Fibroblast of lung (primary cell): ENCODE measurements at regions not wholly inside any gene's neighbourhood (a gene's known extent, or its start where the extent isn't known, plus 50 kb on each side); places are given as distances from the start of the nearest gene placed in this dataset.
"Not testable (repeated sequence)": the region's sequence is repeated elsewhere in the genome, so short reads cannot be mapped to it uniquely, and the experiment has no call there.

Experiments used
- DNase-seq, 2 donors: peaks; one replicate each; pipeline versions ENCODE4 v3.0.0 to v3.0.0-alpha.2; 2010; ENCODE audit warnings: low read depth in 2 of 2
- H2AFZ ChIP-seq: 2 replicates; pipeline ENCODE4 v1.5.1; 2012; ENCODE audit warnings: low read length, control low read depth, inconsistent platforms
- H3K27ac ChIP-seq: 2 replicates; pipeline ENCODE4 v1.5.1; 2011; ENCODE audit warnings: low read length, control low read depth; ENCODE audit not compliant: insufficient read depth
- H3K27me3 ChIP-seq: 2 replicates; pipeline ENCODE4 v1.5.1; 2011; ENCODE audit warnings: mild to moderate bottlenecking, low read length; ENCODE audit not compliant: control insufficient read depth, insufficient read depth
- H3K36me3 ChIP-seq: 2 replicates; pipeline ENCODE4 v1.5.1; 2011; ENCODE audit warnings: low read length; ENCODE audit not compliant: control insufficient read depth, insufficient read depth
- H3K4me1 ChIP-seq: 2 replicates; pipeline ENCODE4 v1.5.1; 2011; ENCODE audit warnings: low read length; ENCODE audit not compliant: control insufficient read depth, insufficient read depth; ENCODE audit errors: extremely low read depth
- H3K4me2 ChIP-seq: 2 replicates; pipeline ENCODE4 v1.5.1; 2011; ENCODE audit warnings: low read length, control low read depth; ENCODE audit not compliant: insufficient read depth; ENCODE audit errors: extremely low read depth
- H3K4me3 ChIP-seq, 4 experiments: fragments of 200-600 bp in 1 of 4; sonication (generic) in 1 of 4; replicated peaks in 1 of 4; 2 replicates each; pipeline ENCODE4 v1.5.1; 2011 to 2016; ENCODE audit warnings: low read length in 4 of 4, low read depth in 3 of 4, mild to moderate bottlenecking in 3 of 4, control low read depth in 2 of 4, inconsistent platforms in 1 of 4, mixed read lengths in 1 of 4; ENCODE audit not compliant: insufficient read depth in 1 of 4; ENCODE audit errors: control extremely low read depth in 1 of 4
- H3K79me2 ChIP-seq: 2 replicates; pipeline ENCODE4 v1.5.1; 2012; ENCODE audit warnings: mild to moderate bottlenecking, low read length, inconsistent platforms; ENCODE audit not compliant: control insufficient read depth, insufficient read depth
- H3K9ac ChIP-seq: 2 replicates; pipeline ENCODE4 v1.5.1; 2011; ENCODE audit warnings: mild to moderate bottlenecking, low read length, control low read depth; ENCODE audit not compliant: insufficient read depth
- H3K9me3 ChIP-seq: 2 replicates; pipeline ENCODE4 v1.5.1; 2012; ENCODE audit warnings: low read depth, low read length; ENCODE audit not compliant: control insufficient read depth, insufficient read depth
- H4K20me1 ChIP-seq: 2 replicates; pipeline ENCODE4 v1.5.1; 2011; ENCODE audit warnings: low read length; ENCODE audit not compliant: control insufficient read depth, insufficient read depth; ENCODE audit errors: extremely low read depth
- EZH2 ChIP-seq: IDR thresholded peaks from 2 replicates; pipeline ENCODE4 v1.5.1; 2012; ENCODE audit warnings: low read length, control low read depth, mild to moderate bottlenecking; ENCODE audit errors: missing control alignments
- TF ChIP-seq, protein P1 (sequence below), 2 donors: IDR thresholded peaks in 1 of 2; conservative IDR thresholded peaks in 1 of 2; 1 replicate in 1 of 2; 2 replicates in 1 of 2; pipeline ENCODE4 v1.5.1; 2011 to 2012; ENCODE audit warnings: low read length in 2 of 2, control low read depth in 1 of 2, inconsistent platforms in 1 of 2, low read depth in 1 of 2, mild to moderate bottlenecking in 1 of 2

DNA sequence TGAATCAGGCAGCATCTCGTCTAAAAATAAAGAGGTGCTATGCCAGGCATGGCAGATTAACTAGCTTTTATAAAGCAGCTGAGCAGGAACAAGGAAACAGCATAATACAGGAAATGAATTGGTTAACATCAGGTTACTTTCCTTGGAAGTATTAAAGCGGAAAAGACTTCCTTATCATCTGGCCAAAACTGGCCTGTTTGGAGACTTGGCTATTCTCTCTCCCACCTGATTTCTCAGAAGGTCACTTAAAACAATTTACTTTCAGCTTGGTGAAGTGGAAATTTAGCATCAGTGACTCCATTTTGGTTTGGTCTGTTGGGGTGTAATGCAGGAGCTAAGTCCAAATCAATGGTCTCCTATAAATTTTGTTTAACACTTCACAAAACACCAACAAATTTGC, 191.6 kb downstream of the NUFIP1 start:
- TF ChIP-seq, protein P1, sequence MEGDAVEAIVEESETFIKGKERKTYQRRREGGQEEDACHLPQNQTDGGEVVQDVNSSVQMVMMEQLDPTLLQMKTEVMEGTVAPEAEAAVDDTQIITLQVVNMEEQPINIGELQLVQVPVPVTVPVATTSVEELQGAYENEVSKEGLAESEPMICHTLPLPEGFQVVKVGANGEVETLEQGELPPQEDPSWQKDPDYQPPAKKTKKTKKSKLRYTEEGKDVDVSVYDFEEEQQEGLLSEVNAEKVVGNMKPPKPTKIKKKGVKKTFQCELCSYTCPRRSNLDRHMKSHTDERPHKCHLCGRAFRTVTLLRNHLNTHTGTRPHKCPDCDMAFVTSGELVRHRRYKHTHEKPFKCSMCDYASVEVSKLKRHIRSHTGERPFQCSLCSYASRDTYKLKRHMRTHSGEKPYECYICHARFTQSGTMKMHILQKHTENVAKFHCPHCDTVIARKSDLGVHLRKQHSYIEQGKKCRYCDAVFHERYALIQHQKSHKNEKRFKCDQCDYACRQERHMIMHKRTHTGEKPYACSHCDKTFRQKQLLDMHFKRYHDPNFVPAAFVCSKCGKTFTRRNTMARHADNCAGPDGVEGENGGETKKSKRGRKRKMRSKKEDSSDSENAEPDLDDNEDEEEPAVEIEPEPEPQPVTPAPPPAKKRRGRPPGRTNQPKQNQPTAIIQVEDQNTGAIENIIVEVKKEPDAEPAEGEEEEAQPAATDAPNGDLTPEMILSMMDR (conservative IDR thresholded peaks at IDR 0.05 in 1 of 2, IDR thresholded peaks at IDR 0.05 in 1 of 2; ENCODE audit: low read depth in 1 of 2, low read length in 2 of 2): no peak
- TF ChIP-seq EZH2: no peak
- H3K9ac ChIP-seq: no peak overlapping the region
- peaks cover 4% of the 10 kb centered on the region for H3K4me1 ChIP-seq
- H3K4me2 ChIP-seq: no peak overlapping the region
- H3K9me3 ChIP-seq: no peaks in the 10 kb centered on the region
- DNase-seq: no peak
- no peak overlapping the region for H2AFZ ChIP-seq
- H3K36me3 ChIP-seq: no peaks in the 10 kb centered on the region
- H3K79me2 ChIP-seq: no peaks in the 10 kb centered on the region
- no peak overlapping the region for H3K27ac ChIP-seq
- H3K27me3 ChIP-seq: no peaks in the 10 kb centered on the region
- no peak overlapping the region for H3K4me3 ChIP-seq
- no peaks in the 10 kb centered on the region for H4K20me1 ChIP-seq

DNA sequence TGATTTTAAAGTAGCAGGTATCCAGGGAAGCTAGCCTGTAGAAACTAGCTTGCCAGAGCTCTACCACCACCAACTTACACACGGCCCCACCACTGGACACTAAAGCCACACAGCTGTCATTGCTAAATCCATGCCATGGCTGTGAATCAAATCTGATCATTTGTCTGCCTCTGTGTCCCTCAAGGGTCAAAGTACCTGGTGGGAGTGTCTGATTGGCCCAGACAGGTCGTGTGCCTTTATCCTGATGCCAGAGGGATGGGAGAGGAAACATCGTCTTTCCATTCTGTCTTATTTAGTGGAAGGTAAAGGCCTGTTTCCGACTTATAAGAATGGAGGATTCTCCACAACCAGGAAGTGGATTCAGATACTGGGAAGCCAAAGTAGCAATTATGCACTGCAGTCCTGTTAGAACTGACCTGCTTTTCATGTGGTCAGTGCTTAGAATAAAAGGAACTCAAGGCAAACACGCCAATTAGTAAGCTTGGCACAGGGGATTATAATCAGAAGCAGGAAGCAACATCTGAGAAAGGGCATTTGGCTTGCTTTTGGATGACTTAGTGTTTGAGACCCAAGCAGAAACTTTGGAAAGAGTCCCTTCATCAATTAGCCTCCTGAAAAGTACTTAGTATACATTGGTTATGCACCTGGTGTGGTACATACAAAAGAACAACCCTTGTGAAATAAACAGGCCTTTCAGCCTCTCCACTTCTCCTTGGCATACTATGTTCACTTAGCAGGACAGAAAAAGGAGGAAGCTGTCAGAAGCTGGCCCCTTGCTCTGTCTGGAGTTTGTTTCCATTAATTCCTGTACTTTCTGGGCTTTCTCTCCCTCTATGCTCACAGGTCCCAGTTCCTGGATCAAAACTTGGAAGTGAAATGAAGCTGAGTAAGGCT, 192.4 kb downstream of the NUFIP1 start:
- no peak overlapping the region for H2AFZ ChIP-seq
- no peak overlapping the region for H3K4me3 ChIP-seq
- no peak overlapping the region for H3K9ac ChIP-seq
- no peaks in the 10 kb centered on the region for H3K9me3 ChIP-seq
- TF ChIP-seq EZH2: no peak
- TF ChIP-seq, protein P1 (conservative IDR thresholded peaks at IDR 0.05 in 1 of 2, IDR thresholded peaks at IDR 0.05 in 1 of 2; ENCODE audit: low read depth in 1 of 2, low read length in 2 of 2): no peak
- no peaks in the 10 kb centered on the region for H3K79me2 ChIP-seq
- no peak overlapping the region for H3K4me2 ChIP-seq
- H3K4me1 ChIP-seq: no peaks in the 10 kb centered on the region
- H4K20me1 ChIP-seq: no peaks in the 10 kb centered on the region
- DNase-seq: no peak
- H3K27ac ChIP-seq: no peak overlapping the region
- no peaks in the 10 kb centered on the region for H3K36me3 ChIP-seq
- H3K27me3 ChIP-seq: no peaks in the 10 kb centered on the region

DNA sequence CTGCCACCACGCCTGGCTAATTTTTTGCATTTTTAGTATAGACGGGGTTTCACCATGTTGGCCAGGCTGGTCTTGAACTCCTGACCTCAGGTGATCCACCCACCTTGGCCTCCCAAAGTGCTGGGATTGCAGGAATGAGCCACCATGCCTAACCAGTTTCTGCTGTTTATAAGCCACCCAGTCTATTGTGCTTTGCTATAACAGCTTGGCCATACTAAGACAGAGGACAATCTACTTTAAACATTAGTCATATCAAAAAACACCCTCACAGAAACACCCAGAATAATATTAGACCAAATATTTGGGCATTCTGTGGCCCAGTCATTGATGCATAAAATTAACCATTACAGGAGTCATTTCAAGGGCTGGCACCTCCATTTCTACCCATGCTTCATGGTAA, 193.2 kb downstream of the NUFIP1 start:
- not testable (repeated sequence) for H3K36me3 ChIP-seq, H3K4me2 ChIP-seq, H3K27ac ChIP-seq, DNase-seq, H2AFZ ChIP-seq, H3K4me1 ChIP-seq, H3K79me2 ChIP-seq, H3K9me3 ChIP-seq, H3K27me3 ChIP-seq, H4K20me1 ChIP-seq, H3K9ac ChIP-seq, H3K4me3 ChIP-seq
